ENCODE measurements at regions not wholly inside any gene's neighbourhood (a gene's known extent, or its start where the extent isn't known, plus 50 kb on each side); places are given as distances from the start of the nearest gene placed in this dataset.

DNA sequence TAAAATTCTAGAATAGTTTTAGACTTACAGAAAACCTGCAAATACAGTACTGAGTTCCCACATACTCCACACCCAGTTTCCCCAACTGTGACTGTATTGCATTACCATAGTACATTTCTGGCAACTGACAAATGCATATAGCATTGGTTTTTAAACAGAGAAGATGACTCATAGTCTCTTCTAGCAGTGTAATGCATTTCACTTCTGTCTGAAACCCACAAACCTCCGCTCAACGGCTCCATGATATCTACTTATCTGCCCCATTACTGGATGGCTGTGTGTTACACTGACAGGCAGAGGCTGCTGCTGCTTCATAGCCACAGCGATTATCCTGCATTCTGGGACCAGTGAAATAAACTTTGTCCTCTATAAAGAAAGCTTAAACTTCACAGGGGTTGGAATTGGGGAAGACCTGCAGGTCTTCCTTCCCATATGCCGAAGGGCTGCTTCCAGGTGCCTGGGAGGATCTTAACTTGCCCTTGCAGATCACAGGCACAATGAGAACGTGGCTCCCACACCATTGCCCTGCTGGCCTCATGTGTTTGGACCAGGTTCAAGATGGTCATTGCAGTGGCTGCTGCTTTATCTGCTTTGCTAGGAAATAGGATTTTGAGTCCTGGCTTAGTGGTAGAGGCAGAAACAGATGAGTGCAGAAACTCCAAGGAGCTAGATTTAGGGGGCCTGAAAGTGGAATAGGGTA, 742.6 kb upstream of the HS6ST1 start:
- H3K9me3 ChIP-seq, result no peaks in the 10 kb centered on the region
- H3K27ac ChIP-seq, result no peak overlapping the region
- 74% methylated on average over 5 of the region's 5 CpGs for WGBS
- H3K36me3 ChIP-seq, result no peaks in the 10 kb centered on the region
- H3K27me3 ChIP-seq (replicated peaks; ENCODE audit: insufficient read depth), result no peaks in the 10 kb centered on the region
- H3K4me3 ChIP-seq, result no peak overlapping the region
- peaks cover 25% of the 10 kb centered on the region for H3K4me1 ChIP-seq (replicated peaks)
- no peak for TF ChIP-seq POLR2AphosphoS5 (IDR thresholded peaks at IDR 0.05)
- TF ChIP-seq POLR2A (IDR thresholded peaks at IDR 0.05), result no peak
- TF ChIP-seq, protein P1, sequence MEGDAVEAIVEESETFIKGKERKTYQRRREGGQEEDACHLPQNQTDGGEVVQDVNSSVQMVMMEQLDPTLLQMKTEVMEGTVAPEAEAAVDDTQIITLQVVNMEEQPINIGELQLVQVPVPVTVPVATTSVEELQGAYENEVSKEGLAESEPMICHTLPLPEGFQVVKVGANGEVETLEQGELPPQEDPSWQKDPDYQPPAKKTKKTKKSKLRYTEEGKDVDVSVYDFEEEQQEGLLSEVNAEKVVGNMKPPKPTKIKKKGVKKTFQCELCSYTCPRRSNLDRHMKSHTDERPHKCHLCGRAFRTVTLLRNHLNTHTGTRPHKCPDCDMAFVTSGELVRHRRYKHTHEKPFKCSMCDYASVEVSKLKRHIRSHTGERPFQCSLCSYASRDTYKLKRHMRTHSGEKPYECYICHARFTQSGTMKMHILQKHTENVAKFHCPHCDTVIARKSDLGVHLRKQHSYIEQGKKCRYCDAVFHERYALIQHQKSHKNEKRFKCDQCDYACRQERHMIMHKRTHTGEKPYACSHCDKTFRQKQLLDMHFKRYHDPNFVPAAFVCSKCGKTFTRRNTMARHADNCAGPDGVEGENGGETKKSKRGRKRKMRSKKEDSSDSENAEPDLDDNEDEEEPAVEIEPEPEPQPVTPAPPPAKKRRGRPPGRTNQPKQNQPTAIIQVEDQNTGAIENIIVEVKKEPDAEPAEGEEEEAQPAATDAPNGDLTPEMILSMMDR (IDR thresholded peaks at IDR 0.05), result no peak
- DNase-seq (ENCODE audit: low spot score), result no peak
- intact Hi-C loops (cut with DNase I), result no loop called here

DNA sequence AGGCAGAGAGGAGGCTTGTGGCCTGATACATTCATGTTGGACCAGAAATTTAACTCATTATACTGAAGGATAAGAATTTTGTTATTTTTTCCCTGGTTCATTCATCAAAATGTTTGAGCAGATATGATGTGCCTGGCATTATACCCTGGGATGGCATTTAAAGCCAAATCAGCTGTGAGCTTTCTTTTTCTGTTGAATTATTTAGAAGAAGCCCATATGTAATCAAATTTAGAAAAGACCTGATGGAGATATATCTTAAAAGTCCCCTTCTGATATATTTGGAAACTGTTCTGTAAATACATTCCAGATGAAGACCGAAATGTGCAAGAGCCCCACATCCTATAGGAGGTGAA, 743.1 kb upstream of the HS6ST1 start:
- H3K27me3 ChIP-seq (replicated peaks; ENCODE audit: insufficient read depth), result no peaks in the 10 kb centered on the region
- TF ChIP-seq POLR2A (IDR thresholded peaks at IDR 0.05), result no peak
- TF ChIP-seq, protein P1 (IDR thresholded peaks at IDR 0.05), result no peak
- no peak for TF ChIP-seq POLR2AphosphoS5 (IDR thresholded peaks at IDR 0.05)
- DNase-seq (ENCODE audit: low spot score), result no peak
- no peak overlapping the region for H3K27ac ChIP-seq
- no peak overlapping the region for H3K4me3 ChIP-seq
- intact Hi-C loops (cut with DNase I), result no loop called here
- no peaks in the 10 kb centered on the region for H3K36me3 ChIP-seq
- WGBS, result 100% methylated on average over 1 of the region's 1 CpG
- peaks cover 22% of the 10 kb centered on the region for H3K4me1 ChIP-seq (replicated peaks)
- H3K9me3 ChIP-seq, result no peaks in the 10 kb centered on the region

DNA sequence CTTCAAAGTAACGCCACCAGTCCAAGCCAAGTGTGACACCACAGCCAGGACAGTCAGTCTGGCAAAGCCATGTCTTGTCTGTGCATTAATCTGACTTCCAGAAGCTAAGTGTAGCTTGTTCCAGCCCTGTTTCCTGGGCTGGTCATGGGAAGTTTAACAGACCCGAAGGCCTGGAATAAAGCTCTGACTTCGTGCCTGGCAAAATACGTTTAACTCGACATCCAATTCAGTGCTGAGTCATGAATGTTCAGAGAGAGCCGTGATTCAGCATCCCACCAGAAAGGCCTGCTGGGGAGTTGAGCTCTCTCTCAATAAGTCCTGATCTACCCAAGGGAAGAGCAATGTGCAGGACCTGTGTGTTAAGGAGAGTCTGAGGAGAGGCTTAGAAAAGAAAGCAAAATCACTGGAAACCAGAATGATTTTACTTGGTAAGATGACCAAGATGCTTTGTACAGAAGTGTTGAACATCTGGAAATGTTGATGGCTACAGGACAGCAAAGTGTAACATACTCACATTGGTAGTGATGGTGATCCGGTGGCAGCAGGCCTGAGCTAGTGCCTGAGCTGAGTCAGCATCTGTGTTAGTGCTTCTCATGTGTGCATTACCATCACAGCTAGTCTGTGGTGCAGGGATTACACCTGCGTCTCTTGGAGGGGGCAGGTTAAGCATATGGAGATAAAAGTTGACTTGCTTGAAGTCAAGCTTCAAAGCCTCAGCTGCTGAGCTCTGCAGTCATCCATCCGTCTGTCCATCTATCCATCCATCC, 743.7 kb upstream of the HS6ST1 start:
- peaks cover 17% of the 10 kb centered on the region for H3K4me1 ChIP-seq (replicated peaks)
- intact Hi-C loops (cut with DNase I), result no loop called here
- TF ChIP-seq POLR2A (IDR thresholded peaks at IDR 0.05) (no peak), POLR2AphosphoS5 (IDR thresholded peaks at IDR 0.05) (no peak)
- TF ChIP-seq, protein P1 (IDR thresholded peaks at IDR 0.05), result no peak
- no peaks in the 10 kb centered on the region for H3K9me3 ChIP-seq
- H3K4me3 ChIP-seq, result no peak overlapping the region
- WGBS, result 88% methylated on average over 9 of the region's 9 CpGs
- H3K36me3 ChIP-seq, result no peaks in the 10 kb centered on the region
- no peak overlapping the region for H3K27ac ChIP-seq
- no peak for DNase-seq (ENCODE audit: low spot score)
- H3K27me3 ChIP-seq (replicated peaks; ENCODE audit: insufficient read depth), result no peaks in the 10 kb centered on the region

DNA sequence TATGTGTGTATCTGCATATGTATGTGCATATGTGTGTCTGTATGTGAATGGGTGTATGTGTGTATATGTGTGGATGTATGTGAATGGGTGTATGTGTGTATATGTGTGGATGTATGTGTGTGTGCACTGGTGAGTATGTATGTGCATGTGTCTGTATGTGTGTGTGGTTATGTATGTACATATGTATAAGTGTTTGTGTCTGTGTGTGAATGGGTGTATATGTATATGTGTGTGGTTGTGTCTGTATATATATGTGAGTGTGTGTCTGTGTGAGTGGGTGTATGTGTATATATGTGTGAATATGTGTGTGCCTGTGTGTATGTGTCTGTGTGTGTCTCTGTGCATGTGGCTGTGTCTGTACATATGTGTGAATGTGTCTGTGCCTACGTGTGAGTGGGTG, 748.4 kb upstream of the HS6ST1 start:
- Histone ChIP-seq H3K9me3 (no peaks in the 10 kb centered on the region), H3K27ac (no peak overlapping the region), H3K4me1 (replicated peaks) (no peaks in the 10 kb centered on the region), H3K27me3 (replicated peaks; ENCODE audit: insufficient read depth) (no peaks in the 10 kb centered on the region), H3K36me3 (no peaks in the 10 kb centered on the region), H3K4me3 (no peak overlapping the region)
- 86% methylated on average over 1 of the region's 1 CpG for WGBS
- intact Hi-C loops (cut with DNase I), result no loop called here
- DNase-seq (ENCODE audit: low spot score), result no peak
- TF ChIP-seq, protein P1 (IDR thresholded peaks at IDR 0.05), result no peak
- TF ChIP-seq POLR2AphosphoS5 (IDR thresholded peaks at IDR 0.05), result no peak
- TF ChIP-seq POLR2A (IDR thresholded peaks at IDR 0.05), result no peak

DNA sequence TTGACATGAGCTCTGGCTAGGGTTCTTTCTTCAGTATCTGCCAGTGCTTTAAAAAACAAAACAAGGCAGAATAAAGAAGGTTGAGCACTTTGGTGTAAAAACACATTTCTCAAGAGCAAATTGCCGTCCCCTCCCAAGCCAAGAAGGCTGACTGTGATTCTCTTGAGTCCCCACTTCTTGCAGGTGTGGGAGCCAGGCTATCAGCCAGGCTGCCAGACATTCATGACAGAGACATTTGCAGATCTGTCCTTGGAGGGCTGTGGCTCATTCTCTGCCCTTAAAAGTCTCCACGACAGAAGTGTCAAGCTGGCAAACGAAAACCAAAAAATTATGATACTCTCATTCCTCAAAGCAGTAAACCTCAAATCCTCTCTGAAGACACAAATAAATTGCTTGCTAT, 749.3 kb upstream of the HS6ST1 start:
- Histone ChIP-seq H3K27me3 (replicated peaks; ENCODE audit: insufficient read depth) (no peaks in the 10 kb centered on the region), H3K4me3 (no peak overlapping the region), H3K36me3 (no peaks in the 10 kb centered on the region), H3K27ac (no peak overlapping the region), H3K9me3 (no peaks in the 10 kb centered on the region), H3K4me1 (replicated peaks) (no peaks in the 10 kb centered on the region)
- DNase-seq (ENCODE audit: low spot score), result no peak
- WGBS, result 48% methylated on average over 3 of the region's 3 CpGs
- intact Hi-C loops (cut with DNase I), result no loop called here
- TF ChIP-seq POLR2A (IDR thresholded peaks at IDR 0.05) (no peak), POLR2AphosphoS5 (IDR thresholded peaks at IDR 0.05) (no peak)
- TF ChIP-seq, protein P1 (IDR thresholded peaks at IDR 0.05), result no peak

All from prostate gland (tissue), 2 donors.